ENCODE measurements at regions not wholly inside any gene's neighbourhood (a gene's known extent, or its start where the extent isn't known, plus 50 kb on each side); places are given as distances from the start of the nearest gene placed in this dataset.
"Not testable (repeated sequence)": the region's sequence is repeated elsewhere in the genome, so short reads cannot be mapped to it uniquely, and the experiment has no call there.

DNA sequence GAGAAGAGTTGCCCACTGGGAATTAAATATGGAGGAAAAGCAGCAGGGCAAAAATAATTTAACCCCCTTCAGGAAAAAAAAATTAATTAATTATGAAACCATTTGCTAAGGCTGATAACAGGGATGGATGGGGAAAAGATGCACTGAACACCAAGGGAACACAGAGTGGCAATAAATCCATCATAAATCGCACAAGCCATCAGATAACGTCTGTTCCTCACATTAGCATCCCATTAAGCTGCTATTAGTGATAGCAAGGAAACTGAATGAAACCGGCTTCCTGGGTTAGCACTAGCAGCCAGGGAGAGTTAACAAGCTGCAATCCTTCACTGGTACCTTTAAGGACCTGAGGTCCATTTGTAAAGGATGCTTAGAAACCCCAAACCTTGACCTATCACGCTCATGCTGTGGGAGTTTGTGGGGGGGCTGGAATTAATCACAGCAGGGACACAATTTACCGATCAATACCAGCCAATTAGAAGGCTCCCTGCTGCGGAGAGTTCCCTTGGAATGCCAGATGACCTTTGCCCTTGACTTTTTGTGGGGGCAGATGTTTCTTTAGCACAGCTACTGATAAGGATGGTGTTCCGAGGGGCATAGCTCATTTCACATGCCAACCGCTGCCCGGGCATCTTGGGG lies 175.5 kb upstream of the KLF7 start:
- Histone ChIP-seq H3K4me3 (no peak overlapping the region), H3K36me3 (no peaks in the 10 kb centered on the region), H3K4me1 (no peaks in the 10 kb centered on the region), H3K27ac (no peak overlapping the region), H3K27me3 (no peaks in the 10 kb centered on the region), H3K9me3 (no peaks in the 10 kb centered on the region)
- intact Hi-C loops (cut with DNase I; ENCODE audit: low total_unique reads), result no loop called here
- TF ChIP-seq, protein P1, sequence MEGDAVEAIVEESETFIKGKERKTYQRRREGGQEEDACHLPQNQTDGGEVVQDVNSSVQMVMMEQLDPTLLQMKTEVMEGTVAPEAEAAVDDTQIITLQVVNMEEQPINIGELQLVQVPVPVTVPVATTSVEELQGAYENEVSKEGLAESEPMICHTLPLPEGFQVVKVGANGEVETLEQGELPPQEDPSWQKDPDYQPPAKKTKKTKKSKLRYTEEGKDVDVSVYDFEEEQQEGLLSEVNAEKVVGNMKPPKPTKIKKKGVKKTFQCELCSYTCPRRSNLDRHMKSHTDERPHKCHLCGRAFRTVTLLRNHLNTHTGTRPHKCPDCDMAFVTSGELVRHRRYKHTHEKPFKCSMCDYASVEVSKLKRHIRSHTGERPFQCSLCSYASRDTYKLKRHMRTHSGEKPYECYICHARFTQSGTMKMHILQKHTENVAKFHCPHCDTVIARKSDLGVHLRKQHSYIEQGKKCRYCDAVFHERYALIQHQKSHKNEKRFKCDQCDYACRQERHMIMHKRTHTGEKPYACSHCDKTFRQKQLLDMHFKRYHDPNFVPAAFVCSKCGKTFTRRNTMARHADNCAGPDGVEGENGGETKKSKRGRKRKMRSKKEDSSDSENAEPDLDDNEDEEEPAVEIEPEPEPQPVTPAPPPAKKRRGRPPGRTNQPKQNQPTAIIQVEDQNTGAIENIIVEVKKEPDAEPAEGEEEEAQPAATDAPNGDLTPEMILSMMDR (IDR thresholded peaks at IDR 0.05), result no peak
- TF ChIP-seq POLR2A (IDR thresholded peaks at IDR 0.05), result no peak
- no peak for DNase-seq

DNA sequence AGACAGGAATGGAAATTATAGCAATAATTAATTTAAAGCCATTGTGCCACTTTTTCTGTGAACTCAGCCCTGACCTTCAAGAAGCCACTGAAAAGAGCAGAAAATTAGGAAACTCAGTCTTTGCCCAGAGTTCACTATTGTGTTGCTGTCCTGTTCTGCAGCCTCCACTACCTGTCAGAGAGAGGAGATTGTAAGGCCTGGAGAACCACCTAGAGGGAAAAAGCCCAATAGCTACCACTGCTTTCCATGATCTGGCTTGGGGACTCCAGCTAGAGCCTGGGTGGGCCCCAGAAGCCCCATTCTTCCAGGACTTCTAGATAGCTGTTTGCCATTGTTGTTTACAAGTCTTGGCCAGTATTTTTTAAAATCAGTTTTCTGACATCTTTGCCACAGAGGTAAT lies 176.1 kb upstream of the KLF7 start:
- Histone ChIP-seq H3K27me3 (no peaks in the 10 kb centered on the region), H3K27ac (no peak overlapping the region), H3K36me3 (no peaks in the 10 kb centered on the region), H3K9me3 (no peaks in the 10 kb centered on the region), H3K4me3 (no peak overlapping the region), H3K4me1 (no peaks in the 10 kb centered on the region)
- intact Hi-C loops (cut with DNase I; ENCODE audit: low total_unique reads), result no loop called here
- DNase-seq, result no peak
- TF ChIP-seq, protein P1 (IDR thresholded peaks at IDR 0.05), result no peak
- TF ChIP-seq POLR2A (IDR thresholded peaks at IDR 0.05), result no peak

DNA sequence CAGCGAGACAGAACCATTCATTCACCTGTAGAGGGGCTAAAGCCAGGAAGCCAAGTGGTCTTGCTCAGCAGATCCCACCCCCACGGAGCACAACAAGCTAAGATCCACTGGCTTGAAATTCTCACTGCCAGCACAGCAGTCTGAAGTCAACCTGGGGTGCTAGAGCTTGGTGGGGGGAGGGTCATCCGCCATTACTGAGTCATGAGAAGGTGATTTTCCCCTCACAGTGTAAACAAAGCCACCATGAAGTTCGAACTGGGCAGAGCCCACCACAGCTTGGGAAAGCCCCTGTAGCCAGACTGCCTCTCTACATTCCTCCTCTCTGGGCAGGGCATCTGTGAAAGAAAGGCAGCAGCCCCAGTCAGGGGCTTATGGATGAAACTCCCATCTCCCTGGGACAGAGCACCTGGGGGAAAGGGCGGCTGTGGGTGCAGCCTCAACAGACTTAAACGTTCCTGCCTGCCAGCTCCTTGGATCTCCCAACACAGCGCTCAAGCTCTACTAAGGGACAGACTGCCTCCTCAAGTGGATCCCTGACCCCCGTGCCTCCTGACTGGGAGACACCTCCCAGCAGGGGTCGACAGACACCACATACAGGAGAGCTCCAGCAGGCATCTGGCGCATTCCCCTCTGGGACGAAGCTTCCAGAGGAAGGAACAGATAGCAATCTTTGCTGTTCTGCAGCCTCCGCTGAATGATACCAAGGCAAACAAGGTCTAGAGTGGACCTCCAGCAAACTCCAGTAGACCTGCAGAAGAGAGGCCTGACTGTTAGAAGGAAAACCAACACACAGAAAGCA lies 179.0 kb upstream of the KLF7 start:
- DNase-seq; H3K27ac ChIP-seq; H3K9me3 ChIP-seq; H3K27me3 ChIP-seq; intact Hi-C loops (cut with DNase I; ENCODE audit: low total_unique reads); H3K36me3 ChIP-seq; H3K4me1 ChIP-seq; H3K4me3 ChIP-seq: not testable (repeated sequence)

DNA sequence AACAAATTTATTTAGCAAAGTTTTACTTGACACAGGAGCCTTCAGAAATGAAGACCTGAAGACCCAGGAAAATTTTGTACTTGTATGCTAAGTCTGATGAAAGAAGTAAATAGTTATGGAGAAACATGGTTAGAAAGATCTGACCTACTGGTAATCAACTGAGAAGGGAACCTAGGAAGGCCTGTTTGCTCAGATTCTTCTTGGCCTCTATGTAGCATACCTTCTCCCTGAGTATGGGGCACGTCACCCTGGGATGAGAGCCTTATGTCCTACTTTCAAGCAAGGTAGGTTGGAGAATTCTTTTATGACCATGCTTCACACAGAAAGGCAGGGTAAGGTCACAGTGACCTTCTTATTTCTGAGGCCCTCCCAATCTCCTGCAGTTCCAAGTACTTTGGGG lies 178.6 kb upstream of the CREB1 start:
- Histone ChIP-seq H3K4me1 (no peaks in the 10 kb centered on the region), H3K4me3 (no peak overlapping the region), H3K27me3 (no peaks in the 10 kb centered on the region), H3K27ac (no peak overlapping the region), H3K9me3 (no peaks in the 10 kb centered on the region), H3K36me3 (no peaks in the 10 kb centered on the region)
- no peak for DNase-seq
- TF ChIP-seq, protein P1 (IDR thresholded peaks at IDR 0.05), result no peak
- no peak for TF ChIP-seq POLR2A (IDR thresholded peaks at IDR 0.05)
- intact Hi-C loops (cut with DNase I; ENCODE audit: low total_unique reads), result no loop called here

DNA sequence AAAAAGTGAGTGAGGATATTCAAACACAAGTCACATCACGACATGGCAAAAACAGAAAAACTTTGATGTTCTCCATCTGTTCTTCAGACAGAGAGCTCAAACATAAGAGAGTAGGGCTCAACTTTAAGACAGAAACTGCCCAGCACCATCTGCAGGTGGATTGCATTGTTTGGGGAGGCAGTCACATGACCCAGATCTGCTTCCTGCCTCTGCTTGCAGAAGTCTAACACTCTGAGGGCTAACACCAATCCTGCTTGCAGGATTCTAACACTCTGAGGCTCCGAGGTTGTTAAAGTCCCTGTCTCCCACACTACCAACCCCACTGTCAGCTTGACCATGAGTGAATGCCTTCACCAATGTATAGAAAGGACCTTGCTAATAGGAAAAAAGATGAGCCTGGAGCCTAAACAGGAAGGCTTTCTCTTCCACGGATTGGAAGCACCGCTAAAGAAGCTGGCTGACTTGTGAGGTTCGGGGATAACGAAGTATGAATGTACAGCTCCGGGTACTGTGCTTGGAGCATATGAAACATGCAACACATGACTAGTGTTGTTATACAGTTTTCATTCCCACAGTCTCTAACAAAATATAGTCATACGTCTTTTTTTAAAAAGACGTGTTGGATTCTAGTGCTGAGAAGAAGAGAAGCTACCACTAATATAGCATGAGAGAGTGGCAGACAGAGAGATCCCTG lies 176.6 kb upstream of the CREB1 start:
- no peak for TF ChIP-seq POLR2A (IDR thresholded peaks at IDR 0.05)
- TF ChIP-seq, protein P1 (IDR thresholded peaks at IDR 0.05), result peak in 2 of 4 experiments; percentile 11
- intact Hi-C loops (cut with DNase I; ENCODE audit: low total_unique reads), result no loop called here
- Histone ChIP-seq H3K4me1 (no peaks in the 10 kb centered on the region), H3K27ac (no peak overlapping the region), H3K36me3 (no peaks in the 10 kb centered on the region), H3K9me3 (no peaks in the 10 kb centered on the region), H3K27me3 (no peaks in the 10 kb centered on the region), H3K4me3 (no peak overlapping the region)
- DNase-seq, result peak in 1 of 2 donors; percentile 22

All from uterus (tissue), 3 donors.